ENCODE measurements at regions not wholly inside any gene's neighbourhood (a gene's known extent, or its start where the extent isn't known, plus 50 kb on each side); places are given as distances from the start of the nearest gene placed in this dataset.

DNA sequence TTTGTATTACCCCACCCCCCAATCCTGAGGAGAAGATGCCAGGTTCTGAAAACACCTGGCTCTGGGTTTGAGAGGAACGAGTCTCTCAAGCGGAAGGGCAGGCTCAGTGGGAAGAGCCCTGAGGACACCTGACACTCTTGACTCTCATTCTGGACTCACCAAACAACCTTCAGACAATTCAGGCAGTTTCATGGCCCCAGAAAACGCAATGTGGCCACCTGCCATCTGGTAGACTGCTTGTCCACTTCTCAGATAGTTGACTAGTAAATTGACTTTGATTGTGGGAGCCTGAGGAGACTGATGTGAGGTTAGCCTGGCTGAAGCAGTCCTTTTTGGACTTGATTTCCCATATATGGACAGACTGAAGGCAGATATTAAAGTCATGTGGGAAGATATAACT, 117.5 kb upstream of the FSTL4 start:
- TF ChIP-seq, protein P1, sequence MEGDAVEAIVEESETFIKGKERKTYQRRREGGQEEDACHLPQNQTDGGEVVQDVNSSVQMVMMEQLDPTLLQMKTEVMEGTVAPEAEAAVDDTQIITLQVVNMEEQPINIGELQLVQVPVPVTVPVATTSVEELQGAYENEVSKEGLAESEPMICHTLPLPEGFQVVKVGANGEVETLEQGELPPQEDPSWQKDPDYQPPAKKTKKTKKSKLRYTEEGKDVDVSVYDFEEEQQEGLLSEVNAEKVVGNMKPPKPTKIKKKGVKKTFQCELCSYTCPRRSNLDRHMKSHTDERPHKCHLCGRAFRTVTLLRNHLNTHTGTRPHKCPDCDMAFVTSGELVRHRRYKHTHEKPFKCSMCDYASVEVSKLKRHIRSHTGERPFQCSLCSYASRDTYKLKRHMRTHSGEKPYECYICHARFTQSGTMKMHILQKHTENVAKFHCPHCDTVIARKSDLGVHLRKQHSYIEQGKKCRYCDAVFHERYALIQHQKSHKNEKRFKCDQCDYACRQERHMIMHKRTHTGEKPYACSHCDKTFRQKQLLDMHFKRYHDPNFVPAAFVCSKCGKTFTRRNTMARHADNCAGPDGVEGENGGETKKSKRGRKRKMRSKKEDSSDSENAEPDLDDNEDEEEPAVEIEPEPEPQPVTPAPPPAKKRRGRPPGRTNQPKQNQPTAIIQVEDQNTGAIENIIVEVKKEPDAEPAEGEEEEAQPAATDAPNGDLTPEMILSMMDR (IDR thresholded peaks at IDR 0.05) = no peak
- TF ChIP-seq POLR2A (IDR thresholded peaks at IDR 0.05) = no peak

Data from thyroid gland (tissue), 4 donors.